OCI-LY1 (cell line): ENCODE measurements at regions not wholly inside any gene's neighbourhood (a gene's known extent, or its start where the extent isn't known, plus 50 kb on each side); places are given as distances from the start of the nearest gene placed in this dataset.
"Not testable (repeated sequence)": the region's sequence is repeated elsewhere in the genome, so short reads cannot be mapped to it uniquely, and the experiment has no call there.

Experiments used
- H2AFZ ChIP-seq: fragments of 200-600 bp; sonication (generic), shearing (Covaris generic); 2 replicates; pipeline ENCODE4 v1.6.0; 2014; ENCODE audit warnings: antibody characterized with exemption, mild to moderate bottlenecking, low read length
- H3F3A ChIP-seq: fragments of 200-600 bp; sonication (generic), shearing (Covaris generic); 2 replicates; pipeline ENCODE4 v1.6.0; 2014; ENCODE audit warnings: mild to moderate bottlenecking, antibody characterized with exemption, low read length, moderate library complexity; ENCODE audit not compliant: insufficient read depth
- H3K27ac ChIP-seq: fragments of 200-600 bp; sonication (generic); 2 replicates; pipeline ENCODE4 v1.5.1; 2014; ENCODE audit warnings: low read length, mixed run types, mild to moderate bottlenecking, low read depth; ENCODE audit not compliant: poor library complexity, severe bottlenecking
- H3K27me3 ChIP-seq: fragments of 200-600 bp; sonication (generic); 2 replicates; pipeline ENCODE4 v1.6.0; 2014; ENCODE audit warnings: antibody characterized with exemption, mild to moderate bottlenecking, low read length, moderate library complexity; ENCODE audit not compliant: insufficient read depth
- H3K36me3 ChIP-seq: fragments of 200-600 bp; sonication (generic); 2 replicates; pipeline ENCODE4 v1.6.1; 2014; ENCODE audit warnings: mild to moderate bottlenecking, antibody characterized with exemption, low read length, moderate library complexity, mixed read lengths; ENCODE audit not compliant: insufficient read depth
- H3K4me1 ChIP-seq: fragments of 200-600 bp; sonication (generic); 2 replicates; pipeline ENCODE4 v1.5.1; 2014; ENCODE audit warnings: mild to moderate bottlenecking, low read length, moderate library complexity; ENCODE audit not compliant: insufficient read depth, severe bottlenecking
- H3K4me2 ChIP-seq: fragments of 200-600 bp; sonication (generic), shearing (Covaris generic); 2 replicates; pipeline ENCODE4 v1.6.1; 2014; ENCODE audit warnings: low read length
- H3K4me3 ChIP-seq: fragments of 200-600 bp; sonication (generic); 2 replicates; pipeline ENCODE4 v1.5.1; 2014; ENCODE audit warnings: low read length, low read depth, mild to moderate bottlenecking, mixed read lengths; ENCODE audit not compliant: poor library complexity, severe bottlenecking
- H3K79me2 ChIP-seq: fragments of 200-600 bp; shearing (Covaris generic); 2 replicates; pipeline ENCODE4 v1.6.1; 2016; ENCODE audit warnings: mixed run types, low read length, mixed read lengths; ENCODE audit not compliant: insufficient read depth
- H3K9ac ChIP-seq: fragments of 200-600 bp; sonication (generic), shearing (Covaris generic); 2 replicates; pipeline ENCODE4 v1.6.1; 2014; ENCODE audit warnings: mild to moderate bottlenecking, low read length, mixed read lengths
- H3K9me2 ChIP-seq: fragments of 200-600 bp; sonication (generic), shearing (Covaris generic); 2 replicates; pipeline ENCODE4 v1.6.1; 2014; ENCODE audit warnings: low read depth, mild to moderate bottlenecking, low read length, mixed read lengths
- H3K9me3 ChIP-seq: fragments of 200-600 bp; shearing (Covaris generic); 2 replicates; pipeline ENCODE4 v1.6.1; 2014; ENCODE audit warnings: low read length, mixed read lengths
- H4K20me1 ChIP-seq: fragments of 200-600 bp; sonication (generic), shearing (Covaris generic); 2 replicates; pipeline ENCODE4 v1.6.0; 2016; ENCODE audit warnings: mild to moderate bottlenecking, low read length; ENCODE audit not compliant: insufficient read depth
- EZH2 ChIP-seq: fragments of 200-600 bp; sonication (generic), shearing (Covaris generic); IDR thresholded peaks from 2 replicates; pipeline ENCODE4 v1.8.0; 2017; ENCODE audit warnings: borderline replicate concordance, mixed run types, mild to moderate bottlenecking, antibody characterized with exemption, low read length, moderate library complexity, mixed read lengths
- TF ChIP-seq, protein P1 (sequence below): fragments of 200-600 bp; sonication (generic), shearing (Covaris generic); IDR thresholded peaks from 2 replicates; pipeline ENCODE4 v1.5.1; 2017; ENCODE audit warnings: mild to moderate bottlenecking, antibody characterized with exemption, low read length, moderate library complexity, mixed read lengths

DNA sequence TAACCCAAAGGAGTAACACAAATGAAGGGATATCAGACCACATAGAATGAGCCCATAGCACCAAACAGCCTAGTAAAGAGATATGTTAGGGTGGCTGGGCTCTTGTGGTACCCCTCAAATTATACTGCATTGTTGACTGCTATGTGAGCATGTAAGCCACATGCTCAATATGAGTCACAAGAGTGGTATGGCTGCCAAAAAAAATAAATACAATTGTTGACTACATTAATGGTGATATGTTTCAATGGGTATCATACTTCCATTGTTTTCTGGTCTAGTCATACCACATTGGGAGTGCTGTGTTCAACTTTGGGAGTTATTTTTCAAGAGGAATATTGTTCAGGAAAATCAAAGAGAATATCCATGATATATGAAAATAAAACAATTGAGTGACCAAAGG, 162.4 kb upstream of the PIK3R1 start:
- TF ChIP-seq EZH2, result no peak
- TF ChIP-seq, protein P1, sequence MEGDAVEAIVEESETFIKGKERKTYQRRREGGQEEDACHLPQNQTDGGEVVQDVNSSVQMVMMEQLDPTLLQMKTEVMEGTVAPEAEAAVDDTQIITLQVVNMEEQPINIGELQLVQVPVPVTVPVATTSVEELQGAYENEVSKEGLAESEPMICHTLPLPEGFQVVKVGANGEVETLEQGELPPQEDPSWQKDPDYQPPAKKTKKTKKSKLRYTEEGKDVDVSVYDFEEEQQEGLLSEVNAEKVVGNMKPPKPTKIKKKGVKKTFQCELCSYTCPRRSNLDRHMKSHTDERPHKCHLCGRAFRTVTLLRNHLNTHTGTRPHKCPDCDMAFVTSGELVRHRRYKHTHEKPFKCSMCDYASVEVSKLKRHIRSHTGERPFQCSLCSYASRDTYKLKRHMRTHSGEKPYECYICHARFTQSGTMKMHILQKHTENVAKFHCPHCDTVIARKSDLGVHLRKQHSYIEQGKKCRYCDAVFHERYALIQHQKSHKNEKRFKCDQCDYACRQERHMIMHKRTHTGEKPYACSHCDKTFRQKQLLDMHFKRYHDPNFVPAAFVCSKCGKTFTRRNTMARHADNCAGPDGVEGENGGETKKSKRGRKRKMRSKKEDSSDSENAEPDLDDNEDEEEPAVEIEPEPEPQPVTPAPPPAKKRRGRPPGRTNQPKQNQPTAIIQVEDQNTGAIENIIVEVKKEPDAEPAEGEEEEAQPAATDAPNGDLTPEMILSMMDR, result no peak
- Histone ChIP-seq H3K4me3 (no peak overlapping the region), H3F3A (no peaks in the 10 kb centered on the region), H3K9me3 (peaks cover 6% of the 10 kb centered on the region), H3K79me2 (no peaks in the 10 kb centered on the region), H3K9ac (no peak overlapping the region), H3K4me2 (no peak overlapping the region), H2AFZ (no peak overlapping the region), H3K36me3 (no peaks in the 10 kb centered on the region), H3K9me2 (no peaks in the 10 kb centered on the region), H3K4me1 (no peaks in the 10 kb centered on the region), H3K27me3 (no peaks in the 10 kb centered on the region), H3K27ac (no peak overlapping the region), H4K20me1 (no peaks in the 10 kb centered on the region)

DNA sequence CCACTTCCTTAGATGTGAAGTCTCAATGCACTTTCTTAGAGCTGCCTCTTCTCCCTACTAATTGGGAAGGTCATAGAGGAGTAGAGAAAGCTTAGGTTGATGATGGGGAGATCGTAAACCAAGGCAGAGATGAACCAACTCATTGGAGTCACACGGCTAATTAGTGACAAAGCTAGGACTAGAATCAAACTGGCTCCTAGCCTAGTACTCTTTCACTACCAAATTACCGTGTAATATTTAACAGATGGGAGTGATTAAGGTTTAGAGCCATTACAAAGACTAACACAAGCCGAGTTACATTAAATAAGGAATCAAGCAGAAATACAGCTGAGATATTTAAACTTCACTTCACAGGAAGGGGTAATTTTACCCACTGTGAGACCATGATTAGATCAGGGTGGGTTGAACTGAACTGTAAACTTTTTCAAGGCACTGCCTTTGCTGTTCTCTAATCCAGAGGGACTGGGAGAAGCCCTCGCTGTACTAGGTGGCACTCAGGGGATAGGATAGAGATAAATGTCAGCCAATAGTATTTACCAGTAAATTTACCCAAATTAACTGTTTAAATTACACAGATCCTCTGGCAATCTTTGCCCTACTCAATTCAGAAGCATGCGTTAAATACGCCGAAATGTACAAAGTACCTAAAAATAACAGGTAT, 166.4 kb upstream of the PIK3R1 start:
- Histone ChIP-seq H3K79me2 (no peaks in the 10 kb centered on the region), H3K4me3 (no peak overlapping the region), H2AFZ (no peak overlapping the region), H3K9me2 (no peaks in the 10 kb centered on the region), H3K9ac (no peak overlapping the region), H3K9me3 (peaks cover 6% of the 10 kb centered on the region), H3K4me1 (no peaks in the 10 kb centered on the region), H3K36me3 (no peaks in the 10 kb centered on the region), H3K27me3 (no peaks in the 10 kb centered on the region), H4K20me1 (no peaks in the 10 kb centered on the region), H3K4me2 (no peak overlapping the region), H3F3A (no peaks in the 10 kb centered on the region), H3K27ac (no peak overlapping the region)
- no peak for TF ChIP-seq EZH2
- TF ChIP-seq, protein P1, result no peak

DNA sequence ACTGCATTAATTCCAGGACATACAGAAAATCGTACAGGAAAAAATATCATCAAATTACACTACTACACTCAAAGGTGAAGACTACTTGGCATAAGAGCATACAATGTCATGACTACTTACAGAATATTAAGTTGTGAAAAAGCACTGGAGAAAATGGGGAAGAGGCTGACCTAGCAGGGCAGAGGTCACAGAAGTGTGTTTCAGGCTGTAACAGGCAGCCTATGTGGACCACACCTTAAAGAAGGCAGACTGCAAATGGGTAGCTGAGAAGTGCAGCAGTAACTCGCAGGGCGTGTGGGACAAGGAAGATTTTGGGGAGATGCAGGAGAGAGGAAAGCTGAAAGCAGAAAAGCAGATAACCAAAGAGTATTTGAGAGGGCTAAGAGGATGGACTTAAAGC, 167.0 kb upstream of the PIK3R1 start:
- Histone ChIP-seq H2AFZ (no peak overlapping the region), H4K20me1 (no peaks in the 10 kb centered on the region), H3K4me3 (no peak overlapping the region), H3F3A (no peaks in the 10 kb centered on the region), H3K27ac (no peak overlapping the region), H3K9me2 (no peaks in the 10 kb centered on the region), H3K9ac (no peak overlapping the region), H3K27me3 (no peaks in the 10 kb centered on the region), H3K4me2 (no peak overlapping the region), H3K4me1 (no peaks in the 10 kb centered on the region), H3K36me3 (no peaks in the 10 kb centered on the region), H3K9me3 (peaks cover 6% of the 10 kb centered on the region), H3K79me2 (no peaks in the 10 kb centered on the region)
- TF ChIP-seq, protein P1, result no peak
- TF ChIP-seq EZH2, result no peak

DNA sequence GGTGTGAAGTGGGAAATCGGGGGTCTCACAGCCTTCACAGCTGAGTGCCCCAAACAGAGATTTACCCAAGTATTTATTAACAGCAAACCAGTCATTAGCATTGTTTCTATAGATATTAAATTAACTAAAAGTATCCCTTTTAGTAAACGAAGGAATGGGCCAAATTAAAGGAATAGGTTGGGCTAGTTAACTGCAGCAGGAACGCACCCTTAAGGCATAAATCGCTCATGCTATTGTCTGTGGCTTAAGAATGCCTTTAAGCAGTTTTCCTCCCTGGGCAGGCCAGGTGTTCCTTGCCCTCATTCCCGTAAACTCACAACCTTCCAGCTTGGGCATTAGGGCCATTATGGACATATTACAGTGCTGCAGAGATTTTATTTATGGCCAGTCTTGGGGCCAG, 167.5 kb upstream of the PIK3R1 start:
- H3K79me2 ChIP-seq, H3K36me3 ChIP-seq, H3K4me2 ChIP-seq, H3K4me1 ChIP-seq, H4K20me1 ChIP-seq, H3K9me2 ChIP-seq, H3K27me3 ChIP-seq, H3K4me3 ChIP-seq, H2AFZ ChIP-seq, H3K27ac ChIP-seq, H3F3A ChIP-seq, H3K9me3 ChIP-seq, H3K9ac ChIP-seq: not testable (repeated sequence)
